ENCODE measurements at regions not wholly inside any gene's neighbourhood (a gene's known extent, or its start where the extent isn't known, plus 50 kb on each side); places are given as distances from the start of the nearest gene placed in this dataset.

DNA sequence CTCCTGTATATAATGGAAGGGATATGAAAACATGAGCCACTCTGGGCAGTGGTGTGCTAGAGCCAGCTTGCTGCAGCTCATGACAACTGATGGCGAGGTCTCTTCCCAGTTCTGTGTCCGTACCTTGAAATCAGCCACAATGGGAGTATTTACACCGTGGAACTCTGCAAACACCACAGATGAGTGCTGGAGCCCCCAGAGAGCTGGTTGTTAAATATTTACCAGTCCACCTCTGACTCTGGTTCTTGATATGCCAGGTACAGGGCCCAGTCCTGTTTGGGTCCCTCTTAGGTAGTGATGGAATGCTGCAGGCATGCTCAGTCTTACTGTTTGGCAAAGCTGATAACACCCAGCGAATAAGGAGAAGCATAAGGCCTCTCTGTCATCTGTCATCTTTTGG is 116.1 kb upstream of the GLI2 start (continued):
- TF ChIP-seq, protein P1, sequence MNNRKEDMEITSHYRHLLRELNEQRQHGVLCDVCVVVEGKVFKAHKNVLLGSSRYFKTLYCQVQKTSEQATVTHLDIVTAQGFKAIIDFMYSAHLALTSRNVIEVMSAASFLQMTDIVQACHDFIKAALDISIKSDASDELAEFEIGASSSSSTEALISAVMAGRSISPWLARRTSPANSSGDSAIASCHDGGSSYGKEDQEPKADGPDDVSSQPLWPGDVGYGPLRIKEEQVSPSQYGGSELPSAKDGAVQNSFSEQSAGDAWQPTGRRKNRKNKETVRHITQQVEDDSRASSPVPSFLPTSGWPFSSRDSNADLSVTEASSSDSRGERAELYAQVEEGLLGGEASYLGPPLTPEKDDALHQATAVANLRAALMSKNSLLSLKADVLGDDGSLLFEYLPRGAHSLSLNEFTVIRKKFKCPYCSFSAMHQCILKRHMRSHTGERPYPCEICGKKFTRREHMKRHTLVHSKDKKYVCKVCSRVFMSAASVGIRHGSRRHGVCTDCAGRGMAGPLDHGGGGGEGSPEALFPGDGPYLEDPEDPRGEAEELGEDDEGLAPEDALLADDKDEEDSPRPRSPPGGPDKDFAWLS (CRISPR knock-in tag; IDR thresholded peaks at IDR 0.05; ENCODE audit: borderline replicate concordance) = no peak
- TF ChIP-seq SNAI1 (CRISPR knock-in tag; IDR thresholded peaks at IDR 0.05; ENCODE audit: borderline replicate concordance) (no peak), ZFX (CRISPR knock-in tag; IDR thresholded peaks at IDR 0.05; ENCODE audit: low read depth) (peak; percentile 47; the same call in 1 of the 2 replicates), ZNF30 (CRISPR knock-in tag; IDR thresholded peaks at IDR 0.05) (no peak), ZNF256 (CRISPR knock-in tag; conservative IDR thresholded peaks at IDR 0.05) (no peak), ZNF501 (CRISPR knock-in tag; IDR thresholded peaks at IDR 0.05) (no peak), ZNF569 (CRISPR knock-in tag; IDR thresholded peaks at IDR 0.05; ENCODE audit: borderline replicate concordance) (no peak), ZNF652 (CRISPR knock-in tag; IDR thresholded peaks at IDR 0.05; ENCODE audit: borderline replicate concordance, low read depth) (no peak), ZNF451 (CRISPR knock-in tag; IDR thresholded peaks at IDR 0.05) (no peak), ZMYM4 (CRISPR knock-in tag; IDR thresholded peaks at IDR 0.05) (peak; percentile 46), EED (CRISPR knock-in tag; IDR thresholded peaks at IDR 0.05) (no peak), PHF20 (CRISPR knock-in tag; IDR thresholded peaks at IDR 0.05) (no peak; the same call in 1 of the 2 replicates)
- TF ChIP-seq, protein P2, sequence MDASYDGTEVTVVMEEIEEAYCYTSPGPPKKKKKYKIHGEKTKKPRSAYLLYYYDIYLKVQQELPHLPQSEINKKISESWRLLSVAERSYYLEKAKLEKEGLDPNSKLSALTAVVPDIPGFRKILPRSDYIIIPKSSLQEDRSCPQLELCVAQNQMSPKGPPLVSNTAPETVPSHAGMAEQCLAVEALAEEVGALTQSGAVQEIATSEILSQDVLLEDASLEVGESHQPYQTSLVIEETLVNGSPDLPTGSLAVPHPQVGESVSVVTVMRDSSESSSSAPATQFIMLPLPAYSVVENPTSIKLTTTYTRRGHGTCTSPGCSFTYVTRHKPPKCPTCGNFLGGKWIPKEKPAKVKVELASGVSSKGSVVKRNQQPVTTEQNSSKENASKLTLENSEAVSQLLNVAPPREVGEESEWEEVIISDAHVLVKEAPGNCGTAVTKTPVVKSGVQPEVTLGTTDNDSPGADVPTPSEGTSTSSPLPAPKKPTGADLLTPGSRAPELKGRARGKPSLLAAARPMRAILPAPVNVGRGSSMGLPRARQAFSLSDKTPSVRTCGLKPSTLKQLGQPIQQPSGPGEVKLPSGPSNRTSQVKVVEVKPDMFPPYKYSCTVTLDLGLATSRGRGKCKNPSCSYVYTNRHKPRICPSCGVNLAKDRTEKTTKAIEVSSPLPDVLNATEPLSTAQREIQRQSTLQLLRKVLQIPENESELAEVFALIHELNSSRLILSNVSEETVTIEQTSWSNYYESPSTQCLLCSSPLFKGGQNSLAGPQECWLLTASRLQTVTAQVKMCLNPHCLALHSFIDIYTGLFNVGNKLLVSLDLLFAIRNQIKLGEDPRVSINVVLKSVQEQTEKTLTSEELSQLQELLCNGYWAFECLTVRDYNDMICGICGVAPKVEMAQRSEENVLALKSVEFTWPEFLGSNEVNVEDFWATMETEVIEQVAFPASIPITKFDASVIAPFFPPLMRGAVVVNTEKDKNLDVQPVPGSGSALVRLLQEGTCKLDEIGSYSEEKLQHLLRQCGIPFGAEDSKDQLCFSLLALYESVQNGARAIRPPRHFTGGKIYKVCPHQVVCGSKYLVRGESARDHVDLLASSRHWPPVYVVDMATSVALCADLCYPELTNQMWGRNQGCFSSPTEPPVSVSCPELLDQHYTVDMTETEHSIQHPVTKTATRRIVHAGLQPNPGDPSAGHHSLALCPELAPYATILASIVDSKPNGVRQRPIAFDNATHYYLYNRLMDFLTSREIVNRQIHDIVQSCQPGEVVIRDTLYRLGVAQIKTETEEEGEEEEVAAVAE (CRISPR knock-in tag; IDR thresholded peaks at IDR 0.05; ENCODE audit: borderline replicate concordance) = no peak
- TF ChIP-seq, protein P3, sequence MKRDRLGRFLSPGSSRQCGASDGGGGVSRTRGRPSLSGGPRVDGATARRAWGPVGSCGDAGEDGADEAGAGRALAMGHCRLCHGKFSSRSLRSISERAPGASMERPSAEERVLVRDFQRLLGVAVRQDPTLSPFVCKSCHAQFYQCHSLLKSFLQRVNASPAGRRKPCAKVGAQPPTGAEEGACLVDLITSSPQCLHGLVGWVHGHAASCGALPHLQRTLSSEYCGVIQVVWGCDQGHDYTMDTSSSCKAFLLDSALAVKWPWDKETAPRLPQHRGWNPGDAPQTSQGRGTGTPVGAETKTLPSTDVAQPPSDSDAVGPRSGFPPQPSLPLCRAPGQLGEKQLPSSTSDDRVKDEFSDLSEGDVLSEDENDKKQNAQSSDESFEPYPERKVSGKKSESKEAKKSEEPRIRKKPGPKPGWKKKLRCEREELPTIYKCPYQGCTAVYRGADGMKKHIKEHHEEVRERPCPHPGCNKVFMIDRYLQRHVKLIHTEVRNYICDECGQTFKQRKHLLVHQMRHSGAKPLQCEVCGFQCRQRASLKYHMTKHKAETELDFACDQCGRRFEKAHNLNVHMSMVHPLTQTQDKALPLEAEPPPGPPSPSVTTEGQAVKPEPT (CRISPR knock-in tag; IDR thresholded peaks at IDR 0.05; ENCODE audit: low read depth) = no peak
- TF ChIP-seq, protein P4, sequence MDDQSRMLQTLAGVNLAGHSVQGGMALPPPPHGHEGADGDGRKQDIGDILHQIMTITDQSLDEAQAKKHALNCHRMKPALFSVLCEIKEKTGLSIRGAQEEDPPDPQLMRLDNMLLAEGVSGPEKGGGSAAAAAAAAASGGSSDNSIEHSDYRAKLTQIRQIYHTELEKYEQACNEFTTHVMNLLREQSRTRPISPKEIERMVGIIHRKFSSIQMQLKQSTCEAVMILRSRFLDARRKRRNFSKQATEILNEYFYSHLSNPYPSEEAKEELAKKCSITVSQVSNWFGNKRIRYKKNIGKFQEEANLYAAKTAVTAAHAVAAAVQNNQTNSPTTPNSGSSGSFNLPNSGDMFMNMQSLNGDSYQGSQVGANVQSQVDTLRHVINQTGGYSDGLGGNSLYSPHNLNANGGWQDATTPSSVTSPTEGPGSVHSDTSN (CRISPR knock-in tag; IDR thresholded peaks at IDR 0.05; ENCODE audit: borderline replicate concordance) = no peak
- TF ChIP-seq, protein P5, sequence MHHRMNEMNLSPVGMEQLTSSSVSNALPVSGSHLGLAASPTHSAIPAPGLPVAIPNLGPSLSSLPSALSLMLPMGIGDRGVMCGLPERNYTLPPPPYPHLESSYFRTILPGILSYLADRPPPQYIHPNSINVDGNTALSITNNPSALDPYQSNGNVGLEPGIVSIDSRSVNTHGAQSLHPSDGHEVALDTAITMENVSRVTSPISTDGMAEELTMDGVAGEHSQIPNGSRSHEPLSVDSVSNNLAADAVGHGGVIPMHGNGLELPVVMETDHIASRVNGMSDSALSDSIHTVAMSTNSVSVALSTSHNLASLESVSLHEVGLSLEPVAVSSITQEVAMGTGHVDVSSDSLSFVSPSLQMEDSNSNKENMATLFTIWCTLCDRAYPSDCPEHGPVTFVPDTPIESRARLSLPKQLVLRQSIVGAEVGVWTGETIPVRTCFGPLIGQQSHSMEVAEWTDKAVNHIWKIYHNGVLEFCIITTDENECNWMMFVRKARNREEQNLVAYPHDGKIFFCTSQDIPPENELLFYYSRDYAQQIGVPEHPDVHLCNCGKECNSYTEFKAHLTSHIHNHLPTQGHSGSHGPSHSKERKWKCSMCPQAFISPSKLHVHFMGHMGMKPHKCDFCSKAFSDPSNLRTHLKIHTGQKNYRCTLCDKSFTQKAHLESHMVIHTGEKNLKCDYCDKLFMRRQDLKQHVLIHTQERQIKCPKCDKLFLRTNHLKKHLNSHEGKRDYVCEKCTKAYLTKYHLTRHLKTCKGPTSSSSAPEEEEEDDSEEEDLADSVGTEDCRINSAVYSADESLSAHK (CRISPR knock-in tag; IDR thresholded peaks at IDR 0.05; ENCODE audit: borderline replicate concordance) = no peak
- TF ChIP-seq, protein P6, sequence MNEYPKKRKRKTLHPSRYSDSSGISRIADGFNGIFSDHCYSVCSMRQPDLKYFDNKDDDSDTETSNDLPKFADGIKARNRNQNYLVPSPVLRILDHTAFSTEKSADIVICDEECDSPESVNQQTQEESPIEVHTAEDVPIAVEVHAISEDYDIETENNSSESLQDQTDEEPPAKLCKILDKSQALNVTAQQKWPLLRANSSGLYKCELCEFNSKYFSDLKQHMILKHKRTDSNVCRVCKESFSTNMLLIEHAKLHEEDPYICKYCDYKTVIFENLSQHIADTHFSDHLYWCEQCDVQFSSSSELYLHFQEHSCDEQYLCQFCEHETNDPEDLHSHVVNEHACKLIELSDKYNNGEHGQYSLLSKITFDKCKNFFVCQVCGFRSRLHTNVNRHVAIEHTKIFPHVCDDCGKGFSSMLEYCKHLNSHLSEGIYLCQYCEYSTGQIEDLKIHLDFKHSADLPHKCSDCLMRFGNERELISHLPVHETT (CRISPR knock-in tag; conservative IDR thresholded peaks at IDR 0.05) = no peak
